HEK293 (cell line): ENCODE measurements at regions not wholly inside any gene's neighbourhood (a gene's known extent, or its start where the extent isn't known, plus 50 kb on each side); places are given as distances from the start of the nearest gene placed in this dataset.

Source experiments
- CTCF ChIP-seq: fragments of 450-650 bp; formaldehyde crosslinking; IDR thresholded peaks from 2 replicates; pipeline ENCODE4 v1.5.1; 2016; ENCODE audit warnings: missing biosample characterization, missing genetic modification characterization
- TCF7L2 ChIP-seq: IDR thresholded peaks from 2 replicates; pipeline ENCODE4 v1.6.1; 2011; ENCODE audit warnings: low read depth, mild to moderate bottlenecking, inconsistent platforms, low read length, moderate library complexity, borderline replicate concordance
- ZNF121 ChIP-seq: fragments of 450-650 bp; formaldehyde crosslinking; IDR thresholded peaks from 2 replicates; pipeline ENCODE4 v1.5.1; 2016; ENCODE audit warnings: missing biosample characterization, missing genetic modification characterization
- ZNF37A ChIP-seq: fragments of 450-650 bp; IDR thresholded peaks from 2 replicates; pipeline ENCODE4 v1.5.1; 2018; ENCODE audit warnings: missing biosample characterization, missing genetic modification characterization
- ZNF677 ChIP-seq: fragments of 450-650 bp; IDR thresholded peaks from 2 replicates; pipeline ENCODE4 v1.5.0; 2018; ENCODE audit warnings: missing biosample characterization, mild to moderate bottlenecking, missing genetic modification characterization, moderate library complexity
- ZNF843 ChIP-seq: fragments of 450-650 bp; formaldehyde crosslinking; IDR thresholded peaks from 2 replicates; pipeline ENCODE4 v1.5.1; 2016; ENCODE audit warnings: missing biosample characterization, missing genetic modification characterization

DNA sequence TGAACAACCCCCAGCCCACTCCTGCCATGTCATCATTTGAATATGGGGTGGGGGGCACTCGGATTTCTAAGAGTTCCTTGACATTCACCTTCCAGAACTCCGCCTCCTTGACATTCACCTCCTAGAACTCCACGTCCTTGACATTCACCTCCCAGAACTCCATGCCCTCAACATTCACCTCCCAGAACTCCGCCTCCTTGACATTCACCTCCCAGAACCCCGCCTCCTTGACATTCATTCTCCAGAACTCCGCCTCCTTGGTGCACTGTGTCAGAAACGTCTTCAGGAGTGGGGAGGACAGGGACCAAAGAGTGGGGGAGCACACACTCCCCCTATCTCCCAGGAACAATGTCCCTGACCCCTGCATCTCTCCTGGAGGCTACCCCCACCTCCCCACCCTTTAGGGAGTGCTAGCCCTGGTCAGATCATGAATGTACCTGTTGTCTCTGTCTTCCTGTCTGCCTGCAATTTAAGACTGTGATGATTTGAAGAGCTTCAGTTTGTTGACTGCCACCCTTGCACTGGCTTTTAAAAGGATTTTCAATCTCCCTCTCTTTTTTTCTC, 110.1 kb downstream of the NPTX2 start:
- TF ChIP-seq ZNF677 (tag by site-specific recombination) (no peak), CTCF (tag by site-specific recombination) (no peak), TCF7L2 (no peak), ZNF843 (tag by site-specific recombination) (no peak), ZNF121 (tag by site-specific recombination) (no peak), ZNF37A (tag by site-specific recombination) (no peak)
